K562 (cell line): ENCODE measurements at regions not wholly inside any gene's neighbourhood (a gene's known extent, or its start where the extent isn't known, plus 50 kb on each side); places are given as distances from the start of the nearest gene placed in this dataset.
A peak's percentile ranks its signal among the peaks of the same experiment; 100 is the strongest.

Source experiments
- ATF7 ChIP-seq: fragments of 450-650 bp; IDR thresholded peaks from 2 replicates; pipeline ENCODE4 v1.7.1; 2014; ENCODE audit warnings: mild to moderate bottlenecking, moderate library complexity
- BACH1 ChIP-seq: fragments of 200-800 bp; sonication (Bioruptor generic); IDR thresholded peaks from 2 replicates; pipeline ENCODE4 v1.6.1; 2016; ENCODE audit warnings: missing genetic modification characterization, missing compliant biosample characterization
- DACH1 ChIP-seq: fragments of 450-650 bp; IDR thresholded peaks from 2 replicates; pipeline ENCODE4 v1.6.1; 2018; ENCODE audit not compliant: partially characterized antibody
- FUS ChIP-seq: fragments of 200-400 bp; formaldehyde crosslinking; optimal IDR thresholded peaks from 2 replicates; pipeline ENCODE3; 2017; ENCODE audit warnings: low read depth, low read length
- MECOM ChIP-seq: fragments of 250-450 bp; sonication (Bioruptor Pico); IDR thresholded peaks from 2 replicates; pipeline ENCODE4 v1.8.0; 2022; ENCODE audit warnings: inconsistent platforms
- MYC ChIP-seq, 2 experiments: fragments of 250-450 bp in 1 of 2; sonication (Bioruptor Pico) in 1 of 2; IDR thresholded peaks; 2 replicates each; pipeline versions ENCODE4 v1.5.1 to v1.6.1; 2012 to 2021; ENCODE audit warnings: low read depth in 2 of 2, borderline replicate concordance in 1 of 2, improper control_type of control experiment in 1 of 2, low read length in 1 of 2, mild to moderate bottlenecking in 1 of 2, moderate library complexity in 1 of 2
- OTX1 ChIP-seq: fragments of 450-650 bp; formaldehyde crosslinking; IDR thresholded peaks from 2 replicates; pipeline ENCODE4 v1.4.0; 2022; ENCODE audit warnings: mild to moderate bottlenecking
- RAD21 ChIP-seq, 2 experiments: fragments of 250-450 bp in 1 of 2; fragments of 450-650 bp in 1 of 2; sonication (Bioruptor Pico) in 1 of 2; formaldehyde crosslinking in 1 of 2; IDR thresholded peaks in 1 of 2; conservative IDR thresholded peaks in 1 of 2; 2 replicates each; pipeline versions ENCODE4 v1.4.0 to v1.8.0; 2020 to 2022; ENCODE audit warnings: mild to moderate bottlenecking in 2 of 2, moderate library complexity in 1 of 2
- SRSF9 ChIP-seq: fragments of 200-400 bp; formaldehyde crosslinking; IDR thresholded peaks from 2 replicates; pipeline ENCODE4 v1.6.1; 2017; ENCODE audit warnings: low read depth, low read length, borderline replicate concordance
- ZFP1 ChIP-seq: fragments of 450-650 bp; formaldehyde crosslinking; IDR thresholded peaks from 2 replicates; pipeline ENCODE4 v1.4.0; 2020; ENCODE audit warnings: mild to moderate bottlenecking, mixed read lengths
- ZNF140 ChIP-seq: fragments of 250-450 bp; sonication (Bioruptor Pico); IDR thresholded peaks from 2 replicates; pipeline ENCODE4 v1.8.0; 2021; ENCODE audit warnings: moderate library complexity, mild to moderate bottlenecking, inconsistent platforms
- ZNF561 ChIP-seq: fragments of 450-650 bp; formaldehyde crosslinking; conservative IDR thresholded peaks from 2 replicates; pipeline ENCODE4 v1.4.0; 2020; ENCODE audit warnings: mild to moderate bottlenecking, moderate library complexity
- TF ChIP-seq, protein P1 (sequence below): fragments of 450-650 bp; formaldehyde crosslinking; IDR thresholded peaks from 2 replicates; pipeline ENCODE4 v1.4.0; 2020; ENCODE audit warnings: mild to moderate bottlenecking
- TF ChIP-seq, protein P2 (sequence below): fragments of 450-650 bp; IDR thresholded peaks from 2 replicates; pipeline ENCODE4 v1.6.1; 2018; ENCODE audit not compliant: partially characterized antibody
- TF ChIP-seq, protein P3 (sequence below), 2 experiments: IDR thresholded peaks; 2 replicates each; pipeline ENCODE4 v1.6.1; 2011; ENCODE audit warnings: borderline replicate concordance in 1 of 2, control low read depth in 1 of 2, low read depth in 1 of 2, low read length in 1 of 2, mild to moderate bottlenecking in 1 of 2, mixed read lengths in 1 of 2, moderate library complexity in 1 of 2; ENCODE audit not compliant: insufficient read depth in 1 of 2, insufficient read length in 1 of 2, poor library complexity in 1 of 2, severe bottlenecking in 1 of 2; ENCODE audit errors: extremely low read depth in 1 of 2
- TF ChIP-seq, protein P4 (sequence below): sonication (generic); formaldehyde crosslinking; IDR thresholded peaks from 2 replicates; pipeline ENCODE4 v1.8.1; 2023; ENCODE audit warnings: mild to moderate bottlenecking, missing genetic modification reagents
- TF ChIP-seq, protein P5 (sequence below): fragments of 450-650 bp; IDR thresholded peaks from 2 replicates; pipeline ENCODE4 v1.6.1; 2016; ENCODE audit warnings: antibody characterized with exemption

DNA sequence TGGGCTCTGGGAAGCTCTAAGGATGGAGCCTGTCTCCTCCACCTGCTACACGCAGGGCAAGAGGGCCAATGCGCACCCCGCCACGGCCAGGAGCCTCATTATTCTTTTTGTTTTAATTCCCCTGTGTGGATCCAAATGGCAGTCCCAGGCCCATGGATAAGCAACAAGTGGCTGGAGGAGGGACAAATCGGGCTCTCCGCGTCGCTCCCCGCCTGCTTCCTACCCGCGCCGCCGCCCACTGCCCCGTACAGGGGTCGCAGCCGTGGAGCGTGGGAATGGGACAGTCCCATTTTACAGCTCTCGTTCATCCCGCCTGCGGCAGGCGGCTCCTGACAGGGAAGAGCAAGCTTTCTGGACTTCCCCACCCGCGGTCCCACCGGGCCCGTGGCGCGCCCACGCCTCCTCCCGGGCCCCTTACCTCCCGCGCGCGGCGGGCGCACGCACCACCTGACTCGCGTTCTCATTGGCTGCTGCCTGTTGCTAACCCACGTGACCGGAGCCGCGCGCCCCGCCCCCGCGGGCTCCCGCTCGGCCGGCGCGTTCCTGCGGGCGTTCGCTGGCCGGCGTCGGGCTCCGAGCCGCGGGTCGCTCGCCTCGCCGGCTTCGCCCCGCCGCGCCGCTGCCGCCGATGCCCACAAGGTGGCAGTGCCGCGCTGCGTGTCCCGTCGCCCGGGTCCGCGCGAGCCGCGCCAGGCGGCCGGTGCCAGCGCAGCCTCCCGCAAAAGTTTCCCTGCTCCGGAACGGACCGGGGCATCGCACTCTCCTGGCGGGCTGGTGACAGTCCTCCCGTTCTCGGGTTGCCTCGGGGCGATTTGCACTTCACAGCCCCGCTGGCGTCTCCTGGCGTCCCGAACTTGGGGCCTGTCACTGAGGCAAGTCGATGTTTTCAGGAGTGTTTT is 93.3 kb downstream of the CD83 start (continued):
- TF ChIP-seq, protein P1, sequence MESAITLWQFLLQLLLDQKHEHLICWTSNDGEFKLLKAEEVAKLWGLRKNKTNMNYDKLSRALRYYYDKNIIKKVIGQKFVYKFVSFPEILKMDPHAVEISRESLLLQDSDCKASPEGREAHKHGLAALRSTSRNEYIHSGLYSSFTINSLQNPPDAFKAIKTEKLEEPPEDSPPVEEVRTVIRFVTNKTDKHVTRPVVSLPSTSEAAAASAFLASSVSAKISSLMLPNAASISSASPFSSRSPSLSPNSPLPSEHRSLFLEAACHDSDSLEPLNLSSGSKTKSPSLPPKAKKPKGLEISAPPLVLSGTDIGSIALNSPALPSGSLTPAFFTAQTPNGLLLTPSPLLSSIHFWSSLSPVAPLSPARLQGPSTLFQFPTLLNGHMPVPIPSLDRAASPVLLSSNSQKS (CRISPR knock-in tag), result no peak
- TF ChIP-seq ATF7, result peak; percentile 56; the same call in 1 of the 2 replicates
- TF ChIP-seq, protein P2, sequence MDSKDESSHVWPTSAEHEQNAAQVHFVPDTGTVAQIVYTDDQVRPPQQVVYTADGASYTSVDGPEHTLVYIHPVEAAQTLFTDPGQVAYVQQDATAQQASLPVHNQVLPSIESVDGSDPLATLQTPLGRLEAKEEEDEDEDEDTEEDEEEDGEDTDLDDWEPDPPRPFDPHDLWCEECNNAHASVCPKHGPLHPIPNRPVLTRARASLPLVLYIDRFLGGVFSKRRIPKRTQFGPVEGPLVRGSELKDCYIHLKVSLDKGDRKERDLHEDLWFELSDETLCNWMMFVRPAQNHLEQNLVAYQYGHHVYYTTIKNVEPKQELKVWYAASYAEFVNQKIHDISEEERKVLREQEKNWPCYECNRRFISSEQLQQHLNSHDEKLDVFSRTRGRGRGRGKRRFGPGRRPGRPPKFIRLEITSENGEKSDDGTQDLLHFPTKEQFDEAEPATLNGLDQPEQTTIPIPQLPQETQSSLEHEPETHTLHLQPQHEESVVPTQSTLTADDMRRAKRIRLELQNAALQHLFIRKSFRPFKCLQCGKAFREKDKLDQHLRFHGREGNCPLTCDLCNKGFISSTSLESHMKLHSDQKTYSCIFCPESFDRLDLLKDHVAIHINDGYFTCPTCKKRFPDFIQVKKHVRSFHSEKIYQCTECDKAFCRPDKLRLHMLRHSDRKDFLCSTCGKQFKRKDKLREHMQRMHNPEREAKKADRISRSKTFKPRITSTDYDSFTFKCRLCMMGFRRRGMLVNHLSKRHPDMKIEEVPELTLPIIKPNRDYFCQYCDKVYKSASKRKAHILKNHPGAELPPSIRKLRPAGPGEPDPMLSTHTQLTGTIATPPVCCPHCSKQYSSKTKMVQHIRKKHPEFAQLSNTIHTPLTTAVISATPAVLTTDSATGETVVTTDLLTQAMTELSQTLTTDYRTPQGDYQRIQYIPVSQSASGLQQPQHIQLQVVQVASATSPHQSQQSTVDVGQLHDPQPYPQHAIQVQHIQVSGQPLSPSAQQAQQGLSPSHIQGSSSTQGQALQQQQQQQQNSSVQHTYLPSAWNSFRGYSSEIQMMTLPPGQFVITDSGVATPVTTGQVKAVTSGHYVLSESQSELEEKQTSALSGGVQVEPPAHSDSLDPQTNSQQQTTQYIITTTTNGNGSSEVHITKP, result peak; percentile 51
- 0 out of 2 replicates have a peak, but pooled peaks have one; percentile 53 for TF ChIP-seq MECOM (CRISPR knock-in tag)
- no peak; the same call in 1 of the 2 replicates for TF ChIP-seq BACH1 (tag)
- 0 out of 2 replicates have a peak, but pooled peaks have one; percentile 6 for TF ChIP-seq ZFP1
- TF ChIP-seq RAD21 (CRISPR knock-in tag; conservative IDR thresholded peaks at IDR 0.05 in 1 of 2, IDR thresholded peaks at IDR 0.05 in 1 of 2), result peak; percentile 94 to 98
- TF ChIP-seq, protein P3, sequence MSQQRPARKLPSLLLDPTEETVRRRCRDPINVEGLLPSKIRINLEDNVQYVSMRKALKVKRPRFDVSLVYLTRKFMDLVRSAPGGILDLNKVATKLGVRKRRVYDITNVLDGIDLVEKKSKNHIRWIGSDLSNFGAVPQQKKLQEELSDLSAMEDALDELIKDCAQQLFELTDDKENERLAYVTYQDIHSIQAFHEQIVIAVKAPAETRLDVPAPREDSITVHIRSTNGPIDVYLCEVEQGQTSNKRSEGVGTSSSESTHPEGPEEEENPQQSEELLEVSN (IDR thresholded peaks at IDR 0.05; ENCODE audit: borderline replicate concordance in 1 of 2, extremely low read depth in 1 of 2, insufficient read depth in 1 of 2, insufficient read length in 1 of 2, low read depth in 1 of 2, low read length in 1 of 2, poor library complexity in 1 of 2, severe bottlenecking in 1 of 2), result peak; percentile 96 to 98
- no peak for TF ChIP-seq ZNF561 (CRISPR knock-in tag)
- TF ChIP-seq FUS, result no peak
- TF ChIP-seq, protein P4, sequence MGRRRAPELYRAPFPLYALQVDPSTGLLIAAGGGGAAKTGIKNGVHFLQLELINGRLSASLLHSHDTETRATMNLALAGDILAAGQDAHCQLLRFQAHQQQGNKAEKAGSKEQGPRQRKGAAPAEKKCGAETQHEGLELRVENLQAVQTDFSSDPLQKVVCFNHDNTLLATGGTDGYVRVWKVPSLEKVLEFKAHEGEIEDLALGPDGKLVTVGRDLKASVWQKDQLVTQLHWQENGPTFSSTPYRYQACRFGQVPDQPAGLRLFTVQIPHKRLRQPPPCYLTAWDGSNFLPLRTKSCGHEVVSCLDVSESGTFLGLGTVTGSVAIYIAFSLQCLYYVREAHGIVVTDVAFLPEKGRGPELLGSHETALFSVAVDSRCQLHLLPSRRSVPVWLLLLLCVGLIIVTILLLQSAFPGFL, result no peak
- TF ChIP-seq, protein P5, sequence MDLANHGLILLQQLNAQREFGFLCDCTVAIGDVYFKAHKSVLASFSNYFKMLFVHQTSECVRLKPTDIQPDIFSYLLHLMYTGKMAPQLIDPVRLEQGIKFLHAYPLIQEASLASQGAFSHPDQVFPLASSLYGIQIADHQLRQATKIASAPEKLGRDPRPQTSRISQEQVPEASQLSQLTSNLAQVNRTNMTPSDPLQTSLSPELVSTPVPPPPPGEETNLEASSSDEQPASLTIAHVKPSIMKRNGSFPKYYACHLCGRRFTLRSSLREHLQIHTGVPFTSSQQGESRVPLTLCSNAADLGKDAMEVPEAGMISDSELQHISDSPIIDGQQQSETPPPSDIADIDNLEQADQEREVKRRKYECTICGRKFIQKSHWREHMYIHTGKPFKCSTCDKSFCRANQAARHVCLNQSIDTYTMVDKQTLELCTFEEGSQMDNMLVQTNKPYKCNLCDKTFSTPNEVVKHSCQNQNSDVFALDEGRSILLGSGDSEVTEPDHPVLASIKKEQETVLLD, result peak; percentile 67; the same call in 1 of the 2 replicates
- TF ChIP-seq ZNF140 (CRISPR knock-in tag), result no peak
- TF ChIP-seq OTX1 (CRISPR knock-in tag), result 0 out of 2 replicates have a peak, but pooled peaks have one; percentile 62
- TF ChIP-seq SRSF9, result no peak
- no peak for TF ChIP-seq DACH1
- peak; percentile 55; the same call in 1 of the 2 replicates for TF ChIP-seq MYC (IDR thresholded peaks at IDR 0.05; ENCODE audit: low read depth, low read length)
- peak; percentile 58; the same call in 1 of the 2 replicates for TF ChIP-seq MYC (CRISPR knock-in tag; IDR thresholded peaks at IDR 0.05; ENCODE audit: borderline replicate concordance, low read depth)
